ENCODE measurements at regions not wholly inside any gene's neighbourhood (a gene's known extent, or its start where the extent isn't known, plus 50 kb on each side); places are given as distances from the start of the nearest gene placed in this dataset.

DNA sequence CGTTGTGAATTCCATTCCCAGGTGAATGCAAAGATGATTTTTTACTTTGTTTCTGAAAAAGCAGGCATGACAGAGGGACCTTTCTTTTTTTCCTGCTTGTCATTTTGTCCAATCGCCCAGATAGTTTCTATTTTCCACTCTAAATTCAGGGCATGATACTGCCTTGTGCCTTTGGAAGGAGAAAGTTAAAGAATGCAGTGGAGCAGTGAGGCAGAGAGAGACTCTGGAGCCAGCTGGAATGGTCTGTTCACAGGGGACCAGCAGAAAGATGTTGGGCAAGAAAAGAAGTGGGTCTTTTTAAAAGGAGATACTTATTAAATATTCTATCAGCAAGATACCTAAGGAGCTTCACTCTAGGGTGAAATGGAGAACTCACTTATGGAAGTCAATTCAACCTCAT is 532.3 kb downstream of the BRINP1 start:
- intact Hi-C loops (cut with DNase I): no loop called here

DNA sequence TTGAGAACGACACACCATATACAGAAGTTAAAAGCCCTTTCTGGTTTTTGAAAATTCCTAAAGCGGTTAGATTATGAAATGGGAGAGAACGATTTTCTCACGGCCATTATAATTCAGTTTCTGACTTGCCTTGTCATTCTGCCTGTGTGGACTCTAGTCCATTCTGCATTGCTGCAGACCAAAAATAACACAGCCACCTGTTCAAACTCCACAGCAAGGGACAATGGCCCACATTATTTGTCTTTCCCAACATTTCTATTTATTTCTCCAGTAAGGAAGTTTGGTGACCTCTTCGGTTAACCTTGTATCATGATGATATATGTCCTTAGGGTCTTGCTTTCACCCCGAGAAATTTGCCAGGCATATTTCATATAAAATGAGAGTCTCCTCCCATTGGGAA is 497.7 kb downstream of the BRINP1 start:
- Histone ChIP-seq H3K9me3 (no peaks in the 10 kb centered on the region), H3K4me1 (no peaks in the 10 kb centered on the region), H3K4me3 (no peak overlapping the region), H3K36me3 (no peaks in the 10 kb centered on the region), H3K27me3 (no peaks in the 10 kb centered on the region), H3K27ac (replicated peaks in 1 of 4) (no peak overlapping the region)
- 69% methylated on average over 6 of the region's 6 CpGs for WGBS
- no peak for TF ChIP-seq POLR2AphosphoS5 (IDR thresholded peaks at IDR 0.05)
- TF ChIP-seq POLR2A (IDR thresholded peaks at IDR 0.05; ENCODE audit: low read depth): no peak
- no peak for TF ChIP-seq EP300 (IDR thresholded peaks at IDR 0.05)
- TF ChIP-seq, protein P1, sequence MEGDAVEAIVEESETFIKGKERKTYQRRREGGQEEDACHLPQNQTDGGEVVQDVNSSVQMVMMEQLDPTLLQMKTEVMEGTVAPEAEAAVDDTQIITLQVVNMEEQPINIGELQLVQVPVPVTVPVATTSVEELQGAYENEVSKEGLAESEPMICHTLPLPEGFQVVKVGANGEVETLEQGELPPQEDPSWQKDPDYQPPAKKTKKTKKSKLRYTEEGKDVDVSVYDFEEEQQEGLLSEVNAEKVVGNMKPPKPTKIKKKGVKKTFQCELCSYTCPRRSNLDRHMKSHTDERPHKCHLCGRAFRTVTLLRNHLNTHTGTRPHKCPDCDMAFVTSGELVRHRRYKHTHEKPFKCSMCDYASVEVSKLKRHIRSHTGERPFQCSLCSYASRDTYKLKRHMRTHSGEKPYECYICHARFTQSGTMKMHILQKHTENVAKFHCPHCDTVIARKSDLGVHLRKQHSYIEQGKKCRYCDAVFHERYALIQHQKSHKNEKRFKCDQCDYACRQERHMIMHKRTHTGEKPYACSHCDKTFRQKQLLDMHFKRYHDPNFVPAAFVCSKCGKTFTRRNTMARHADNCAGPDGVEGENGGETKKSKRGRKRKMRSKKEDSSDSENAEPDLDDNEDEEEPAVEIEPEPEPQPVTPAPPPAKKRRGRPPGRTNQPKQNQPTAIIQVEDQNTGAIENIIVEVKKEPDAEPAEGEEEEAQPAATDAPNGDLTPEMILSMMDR (IDR thresholded peaks at IDR 0.05): no peak
- intact Hi-C loops (cut with DNase I): no loop called here
- DNase-seq (ENCODE audit: extremely low spot score): no peak

More for the DNA sequence above, 532.3 kb downstream of the BRINP1 start:
- no peak for DNase-seq (ENCODE audit: extremely low spot score)
- Histone ChIP-seq H3K4me1 (no peaks in the 10 kb centered on the region), H3K27me3 (no peaks in the 10 kb centered on the region), H3K9me3 (no peaks in the 10 kb centered on the region), H3K4me3 (no peak overlapping the region), H3K27ac (replicated peaks in 1 of 4) (no peak overlapping the region), H3K36me3 (no peaks in the 10 kb centered on the region)
- TF ChIP-seq, protein P1 (IDR thresholded peaks at IDR 0.05): no peak
- TF ChIP-seq POLR2A (IDR thresholded peaks at IDR 0.05; ENCODE audit: low read depth) (no peak), EP300 (IDR thresholded peaks at IDR 0.05) (no peak), POLR2AphosphoS5 (IDR thresholded peaks at IDR 0.05) (no peak)
- 73% methylated on average over 2 of the region's 2 CpGs for WGBS

DNA sequence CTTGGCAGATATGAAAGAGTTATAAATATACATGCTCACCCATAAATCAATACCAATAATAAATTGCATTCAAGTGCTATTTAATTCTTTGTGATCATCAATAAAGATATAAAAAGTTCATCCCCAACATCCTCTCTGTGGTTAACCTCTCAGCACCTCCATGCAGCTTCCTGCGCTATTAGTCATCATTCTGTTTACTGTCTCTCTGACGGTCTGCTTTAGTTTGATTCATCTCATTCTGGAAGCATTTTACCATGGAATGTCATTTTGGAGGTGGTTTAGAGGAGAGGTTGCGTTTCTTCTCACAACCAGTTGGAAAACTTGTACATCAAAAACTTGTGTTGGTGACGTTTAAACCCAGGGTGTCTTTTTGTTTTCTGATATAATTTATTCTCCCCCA is 486.6 kb downstream of the BRINP1 start:
- Histone ChIP-seq H3K36me3 (no peaks in the 10 kb centered on the region), H3K4me1 (no peaks in the 10 kb centered on the region), H3K27me3 (no peaks in the 10 kb centered on the region), H3K9me3 (no peaks in the 10 kb centered on the region), H3K4me3 (no peak overlapping the region), H3K27ac (replicated peaks in 1 of 4) (no peak overlapping the region)
- intact Hi-C loops (cut with DNase I): no loop called here
- 56% methylated on average over 4 of the region's 4 CpGs for WGBS
- TF ChIP-seq, protein P1 (IDR thresholded peaks at IDR 0.05): no peak
- no peak for TF ChIP-seq EP300 (IDR thresholded peaks at IDR 0.05)
- no peak for TF ChIP-seq POLR2A (IDR thresholded peaks at IDR 0.05; ENCODE audit: low read depth)
- TF ChIP-seq POLR2AphosphoS5 (IDR thresholded peaks at IDR 0.05): no peak
- DNase-seq (ENCODE audit: extremely low spot score): no peak

DNA sequence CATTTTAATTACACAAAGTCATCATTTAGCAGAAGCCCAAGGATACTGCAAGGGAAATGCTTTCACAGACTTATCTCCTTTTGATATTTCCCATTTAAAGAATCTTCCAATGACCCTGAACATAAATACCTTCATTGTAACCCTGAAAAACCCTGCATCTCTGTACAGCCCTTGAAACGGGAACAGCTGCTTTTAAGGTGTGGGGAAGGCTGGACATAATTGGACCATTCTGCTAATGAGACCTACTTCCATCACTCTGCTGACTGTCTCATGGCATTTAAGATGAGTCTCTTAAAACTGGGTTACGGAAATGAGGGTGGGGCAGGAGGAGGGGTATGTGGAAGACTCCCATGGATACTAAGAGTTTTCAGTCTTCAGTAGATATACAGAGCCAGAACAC is 485.8 kb downstream of the BRINP1 start:
- no peak for TF ChIP-seq EP300 (IDR thresholded peaks at IDR 0.05)
- TF ChIP-seq, protein P1 (IDR thresholded peaks at IDR 0.05): no peak
- TF ChIP-seq POLR2AphosphoS5 (IDR thresholded peaks at IDR 0.05): no peak
- TF ChIP-seq POLR2A (IDR thresholded peaks at IDR 0.05; ENCODE audit: low read depth): no peak
- no peaks in the 10 kb centered on the region for H3K4me1 ChIP-seq
- intact Hi-C loops (cut with DNase I): no loop called here
- H3K36me3 ChIP-seq: no peaks in the 10 kb centered on the region
- DNase-seq (ENCODE audit: extremely low spot score): no peak
- H3K27me3 ChIP-seq: no peaks in the 10 kb centered on the region
- WGBS: 76% methylated on average over 2 of the region's 2 CpGs
- no peak overlapping the region for H3K4me3 ChIP-seq
- H3K9me3 ChIP-seq: no peaks in the 10 kb centered on the region
- H3K27ac ChIP-seq (replicated peaks in 1 of 4): no peak overlapping the region

DNA sequence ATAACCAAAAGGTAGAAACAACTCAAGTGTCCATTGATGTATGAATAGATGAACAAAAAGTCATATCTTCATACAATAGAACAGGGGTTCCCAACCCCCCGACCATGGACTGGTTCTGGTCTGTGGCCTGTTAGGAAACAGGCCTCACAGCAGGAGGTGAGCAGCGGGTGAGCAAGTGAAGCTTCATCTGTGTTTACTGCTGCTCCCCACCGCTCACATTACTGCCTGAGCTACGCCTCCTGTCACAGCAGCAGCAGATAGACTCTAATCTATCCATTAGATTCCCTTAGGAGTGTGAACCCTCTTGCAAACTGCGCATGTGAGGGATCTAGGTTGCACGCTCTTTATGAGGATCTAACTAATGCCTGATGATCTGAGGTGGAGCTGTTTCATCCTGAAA is 478.0 kb downstream of the BRINP1 start:
- Histone ChIP-seq H3K9me3 (no peaks in the 10 kb centered on the region), H3K27ac (replicated peaks in 1 of 4) (no peak overlapping the region), H3K4me1 (no peaks in the 10 kb centered on the region), H3K27me3 (no peaks in the 10 kb centered on the region), H3K36me3 (no peaks in the 10 kb centered on the region), H3K4me3 (no peak overlapping the region)
- WGBS: 79% methylated on average over 5 of the region's 6 CpGs
- DNase-seq (ENCODE audit: extremely low spot score): no peak
- TF ChIP-seq POLR2AphosphoS5 (IDR thresholded peaks at IDR 0.05) (no peak), EP300 (IDR thresholded peaks at IDR 0.05) (no peak)
- intact Hi-C loops (cut with DNase I): no loop called here

Measured in esophagus muscularis mucosa (tissue), 4 donors.